Medulla oblongata (tissue), 1 donor: ENCODE measurements at regions not wholly inside any gene's neighbourhood (a gene's known extent, or its start where the extent isn't known, plus 50 kb on each side); places are given as distances from the start of the nearest gene placed in this dataset.
A peak's percentile ranks its signal among the peaks of the same experiment; 100 is the strongest.
"Not testable (repeated sequence)": the region's sequence is repeated elsewhere in the genome, so short reads cannot be mapped to it uniquely, and the experiment has no call there.

Experiments used
- DNase-seq: peaks from one replicate; pipeline ENCODE4 v3.0.0-alpha.2; 2015; ENCODE audit errors: extremely low spot score

- DNase-seq: not testable (repeated sequence)
Observed at GRCh38 chr2:17193433-17193890, 324.8 kb downstream of the RAD51AP2 start.

GRCh38 chr2:17191223-17191622 is 327.0 kb downstream of the RAD51AP2 start:
- no peak for DNase-seq

- no peak for DNase-seq
Observed at GRCh38 chr2:17190527-17190926, 327.7 kb downstream of the RAD51AP2 start.

GRCh38 chr2:17188721-17189120 is 329.5 kb downstream of the RAD51AP2 start:
- no peak for DNase-seq

GRCh38 chr2:17184512-17184911 is 333.7 kb downstream of the RAD51AP2 start:
- no peak for DNase-seq

- DNase-seq: no peak
Observed at GRCh38 chr2:17182399-17182798, 335.8 kb downstream of the RAD51AP2 start.

GRCh38 chr2:17181051-17181752 is 337.0 kb downstream of the RAD51AP2 start:
- no peak for DNase-seq

- DNase-seq: no peak
Observed at GRCh38 chr2:17179145-17179808, 339.0 kb downstream of the RAD51AP2 start.

GRCh38 chr2:17177088-17177487 is 341.2 kb downstream of the RAD51AP2 start:
- no peak for DNase-seq

GRCh38 chr2:17171446-17172049 is 346.7 kb downstream of the RAD51AP2 start:
- DNase-seq: peak; percentile 53

GRCh38 chr2:17166506-17166905 is 351.7 kb downstream of the RAD51AP2 start:
- DNase-seq: no peak

- DNase-seq: no peak
Observed at GRCh38 chr2:17164550-17164949, 353.7 kb downstream of the RAD51AP2 start.

- DNase-seq: no peak
Observed at GRCh38 chr2:17163638-17164037, 354.6 kb downstream of the RAD51AP2 start.

GRCh38 chr2:17162713-17163112 is 355.5 kb downstream of the RAD51AP2 start:
- no peak for DNase-seq

GRCh38 chr2:17160594-17160993 is 357.6 kb downstream of the RAD51AP2 start:
- DNase-seq: no peak

- no peak for DNase-seq
Observed at GRCh38 chr2:17156086-17156485, 362.2 kb downstream of the RAD51AP2 start.

GRCh38 chr2:17149945-17150344 is 368.3 kb downstream of the RAD51AP2 start:
- no peak for DNase-seq

- peak; percentile 26 for DNase-seq
Observed at GRCh38 chr2:17148407-17149145, 369.7 kb downstream of the RAD51AP2 start.

GRCh38 chr2:17146358-17146757 is 371.9 kb downstream of the RAD51AP2 start:
- DNase-seq: no peak

GRCh38 chr2:17136877-17137276 is 381.4 kb downstream of the RAD51AP2 start:
- DNase-seq: no peak

GRCh38 chr2:17136231-17136630 is 382.0 kb downstream of the RAD51AP2 start:
- no peak for DNase-seq

- DNase-seq: no peak
Observed at GRCh38 chr2:17135619-17136018, 382.6 kb downstream of the RAD51AP2 start.
